OCI-LY1 (cell line): ENCODE measurements at regions not wholly inside any gene's neighbourhood (a gene's known extent, or its start where the extent isn't known, plus 50 kb on each side); places are given as distances from the start of the nearest gene placed in this dataset.

Experiments
- EZH2 ChIP-seq: fragments of 200-600 bp; sonication (generic), shearing (Covaris generic); IDR thresholded peaks from 2 replicates; pipeline ENCODE4 v1.8.0; 2017; ENCODE audit warnings: borderline replicate concordance, mixed run types, mild to moderate bottlenecking, antibody characterized with exemption, low read length, moderate library complexity, mixed read lengths
- TF ChIP-seq, protein P1 (sequence below): fragments of 200-600 bp; sonication (generic), shearing (Covaris generic); IDR thresholded peaks from 2 replicates; pipeline ENCODE4 v1.5.1; 2017; ENCODE audit warnings: mild to moderate bottlenecking, antibody characterized with exemption, low read length, moderate library complexity, mixed read lengths

DNA sequence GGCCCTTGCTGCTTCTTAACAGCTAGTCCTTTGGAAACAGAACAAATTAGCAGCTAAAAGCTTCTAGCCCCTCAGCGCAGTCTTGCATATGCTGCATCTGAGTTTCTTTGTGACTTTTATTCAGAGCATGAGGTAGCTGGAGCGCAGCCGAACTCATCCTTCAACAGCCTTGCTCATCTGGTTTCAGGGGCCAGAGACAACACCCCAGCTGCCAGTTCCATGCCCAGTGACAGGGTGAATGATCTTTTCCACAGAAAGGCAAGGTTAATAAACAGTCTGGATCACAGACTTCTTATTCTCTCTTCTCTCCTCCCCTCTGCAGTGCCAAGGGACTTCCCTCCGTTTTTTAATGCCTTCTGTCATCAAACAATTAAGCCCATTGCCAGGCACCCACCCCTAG lies 216.6 kb upstream of the INTU start:
- TF ChIP-seq, protein P1, sequence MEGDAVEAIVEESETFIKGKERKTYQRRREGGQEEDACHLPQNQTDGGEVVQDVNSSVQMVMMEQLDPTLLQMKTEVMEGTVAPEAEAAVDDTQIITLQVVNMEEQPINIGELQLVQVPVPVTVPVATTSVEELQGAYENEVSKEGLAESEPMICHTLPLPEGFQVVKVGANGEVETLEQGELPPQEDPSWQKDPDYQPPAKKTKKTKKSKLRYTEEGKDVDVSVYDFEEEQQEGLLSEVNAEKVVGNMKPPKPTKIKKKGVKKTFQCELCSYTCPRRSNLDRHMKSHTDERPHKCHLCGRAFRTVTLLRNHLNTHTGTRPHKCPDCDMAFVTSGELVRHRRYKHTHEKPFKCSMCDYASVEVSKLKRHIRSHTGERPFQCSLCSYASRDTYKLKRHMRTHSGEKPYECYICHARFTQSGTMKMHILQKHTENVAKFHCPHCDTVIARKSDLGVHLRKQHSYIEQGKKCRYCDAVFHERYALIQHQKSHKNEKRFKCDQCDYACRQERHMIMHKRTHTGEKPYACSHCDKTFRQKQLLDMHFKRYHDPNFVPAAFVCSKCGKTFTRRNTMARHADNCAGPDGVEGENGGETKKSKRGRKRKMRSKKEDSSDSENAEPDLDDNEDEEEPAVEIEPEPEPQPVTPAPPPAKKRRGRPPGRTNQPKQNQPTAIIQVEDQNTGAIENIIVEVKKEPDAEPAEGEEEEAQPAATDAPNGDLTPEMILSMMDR: no peak
- no peak for TF ChIP-seq EZH2
